NCI-H2081 treated with DMSO at 0.1 percent for 48 hours (cell line): ENCODE measurements at regions not wholly inside any gene's neighbourhood (a gene's known extent, or its start where the extent isn't known, plus 50 kb on each side); places are given as distances from the start of the nearest gene placed in this dataset.

Source experiments
- DNase-seq: peaks from one replicate; lab custom pipeline; 2025; lab: John Stamatoyannopoulos, UW

DNA sequence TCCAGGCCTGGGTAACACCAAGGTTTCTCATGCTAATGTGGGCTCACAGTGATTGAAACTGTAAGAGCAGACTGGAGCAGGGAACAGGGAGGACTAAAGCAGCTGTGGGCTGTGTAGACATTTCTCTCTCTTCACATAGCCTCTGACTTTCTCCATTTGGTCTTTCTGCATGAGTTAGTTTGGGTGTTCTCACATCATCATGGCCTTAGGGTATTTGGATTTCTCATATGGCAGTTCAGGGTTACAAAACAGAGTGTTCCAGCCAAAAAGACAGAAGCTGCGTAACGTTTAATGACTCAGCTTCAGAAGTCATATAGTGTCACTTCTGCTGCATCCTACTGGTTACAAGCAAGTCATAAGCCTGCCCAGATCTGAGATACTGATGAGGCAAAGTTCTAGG, 52.0 kb upstream of the OSBPL8 start:
- DNase-seq, result no peak

- DNase-seq, result no peak
Measured at GRCh38 chr12:76614364-76614763, 54.8 kb upstream of the OSBPL8 start.

DNA sequence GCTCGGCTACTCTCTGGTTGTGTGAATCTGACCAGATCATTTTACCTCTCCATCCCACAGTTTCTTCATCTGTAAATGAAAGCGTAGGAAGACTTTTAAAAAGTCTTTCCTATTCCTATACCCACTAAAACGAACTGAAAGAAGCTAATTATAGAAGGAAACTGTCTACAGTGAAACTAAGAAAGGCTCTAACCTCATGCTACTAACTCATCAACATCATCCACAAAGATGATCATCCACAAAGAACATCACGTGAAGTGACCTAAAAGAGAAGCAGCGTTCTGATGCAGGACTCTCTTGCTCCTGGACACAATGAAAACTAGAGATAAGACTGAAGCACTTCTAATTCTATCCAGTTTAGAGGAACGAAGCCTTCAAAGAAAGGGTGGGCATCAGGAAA, 58.5 kb upstream of the OSBPL8 start:
- DNase-seq, result no peak

DNA sequence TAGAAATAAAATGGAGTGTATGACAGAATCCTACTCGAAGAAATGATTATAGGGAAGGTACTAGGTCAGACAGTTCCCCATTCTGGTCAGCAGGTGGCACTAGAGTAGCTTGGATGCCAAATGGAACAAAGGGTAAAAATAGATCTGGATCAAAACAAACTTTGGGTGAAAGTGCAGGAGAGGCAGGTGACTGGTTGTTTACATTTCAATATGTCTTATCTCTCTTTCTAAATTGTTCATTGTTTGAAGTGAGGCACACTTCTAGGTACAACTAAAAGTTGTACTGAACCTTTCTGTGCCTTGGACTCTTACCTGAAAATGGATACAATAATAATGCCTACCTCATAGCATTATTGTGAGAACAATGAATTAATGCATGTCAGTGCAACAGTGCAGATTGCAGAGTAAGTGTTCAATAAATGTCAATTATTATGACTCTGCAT, 62.0 kb upstream of the OSBPL8 start:
- DNase-seq, result peak; percentile 47

DNA sequence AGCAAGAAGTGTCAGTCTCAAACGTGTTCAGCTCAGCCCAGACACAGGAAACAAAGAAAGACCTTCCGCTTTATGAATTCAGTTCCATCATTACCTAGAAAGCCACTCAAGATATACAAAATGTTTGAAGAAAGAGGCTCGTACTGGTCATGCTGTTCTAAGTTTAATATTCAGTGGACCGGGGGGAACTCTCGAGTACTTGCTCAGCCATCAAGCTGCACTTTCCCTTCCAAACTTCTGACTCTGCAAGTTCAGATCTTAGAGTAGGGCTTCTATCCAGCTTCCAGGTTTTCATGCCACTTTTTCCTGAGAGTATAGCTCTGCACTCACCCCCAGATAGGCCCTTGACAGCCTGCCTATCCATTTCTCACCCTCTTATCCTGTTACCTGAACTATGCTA, 62.8 kb upstream of the OSBPL8 start:
- no peak for DNase-seq

DNA sequence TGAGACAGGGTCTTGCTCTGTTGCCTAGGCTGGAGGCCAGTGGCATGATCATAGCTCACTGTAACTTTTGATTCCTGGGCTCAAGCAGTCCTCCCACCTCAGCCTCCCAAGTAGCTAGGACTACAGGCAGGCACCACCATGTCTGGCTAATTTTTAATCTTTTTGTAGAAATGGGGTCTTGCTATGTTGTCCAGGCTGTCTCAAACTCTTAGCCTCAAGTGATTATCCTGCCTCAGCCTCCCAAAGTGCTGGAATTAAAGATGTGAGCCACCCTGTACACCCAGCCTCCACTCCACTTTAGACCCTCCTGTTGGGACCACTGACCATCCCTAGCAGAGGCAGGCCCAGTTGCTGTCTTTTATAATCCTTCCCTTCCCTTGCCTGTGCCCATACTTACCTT, 63.3 kb upstream of the OSBPL8 start:
- DNase-seq, result no peak

DNA sequence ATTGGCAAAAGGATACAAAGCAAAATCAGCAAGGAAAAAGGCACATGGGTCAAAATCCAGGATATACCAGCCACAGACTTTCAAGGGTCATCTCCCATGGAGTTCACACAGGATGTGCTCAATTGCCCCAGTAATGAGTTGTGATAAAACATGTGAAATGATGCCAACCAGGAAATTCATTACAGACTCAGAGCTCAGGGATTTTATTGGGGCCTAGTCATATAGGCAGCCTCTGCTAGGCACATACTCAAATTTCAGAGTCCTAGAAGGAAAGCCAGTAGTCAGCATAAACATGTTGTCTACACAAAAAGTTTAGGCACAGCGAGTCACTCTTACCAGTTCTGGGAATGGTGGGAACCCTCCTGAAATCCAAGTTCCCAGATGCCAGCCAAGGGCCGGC, 64.4 kb upstream of the OSBPL8 start:
- DNase-seq, result no peak

GRCh38 chr12:76627346-76628135, 68.0 kb upstream of the OSBPL8 start:
- no peak for DNase-seq

- no peak for DNase-seq
Measured at GRCh38 chr12:76628745-76629144, 69.2 kb upstream of the OSBPL8 start.

GRCh38 chr12:76631741-76632140, 72.2 kb upstream of the OSBPL8 start:
- DNase-seq, result no peak

GRCh38 chr12:76633415-76633814, 73.8 kb upstream of the OSBPL8 start:
- DNase-seq, result no peak

DNA sequence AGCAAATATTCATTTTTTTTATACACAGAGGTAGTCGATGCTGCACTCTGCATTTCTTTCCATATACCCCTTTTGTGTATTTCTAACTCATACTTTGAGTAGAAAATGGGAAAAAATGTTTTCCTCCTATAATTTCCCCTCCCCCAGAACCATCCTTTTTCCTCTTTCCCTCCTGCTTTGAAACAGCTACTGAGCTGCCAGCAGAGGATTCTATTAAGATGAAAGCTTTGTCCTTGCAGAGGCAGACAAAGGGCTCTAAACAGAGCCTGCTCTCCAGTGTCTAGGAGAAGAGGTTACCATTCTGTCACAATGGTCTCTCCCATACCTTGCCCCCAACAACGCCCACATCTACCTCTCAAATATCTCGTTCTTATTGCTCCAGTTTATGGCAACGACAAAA, 74.6 kb upstream of the OSBPL8 start:
- DNase-seq, result no peak

GRCh38 chr12:76636121-76636692, 76.6 kb upstream of the OSBPL8 start:
- DNase-seq, result no peak

DNA sequence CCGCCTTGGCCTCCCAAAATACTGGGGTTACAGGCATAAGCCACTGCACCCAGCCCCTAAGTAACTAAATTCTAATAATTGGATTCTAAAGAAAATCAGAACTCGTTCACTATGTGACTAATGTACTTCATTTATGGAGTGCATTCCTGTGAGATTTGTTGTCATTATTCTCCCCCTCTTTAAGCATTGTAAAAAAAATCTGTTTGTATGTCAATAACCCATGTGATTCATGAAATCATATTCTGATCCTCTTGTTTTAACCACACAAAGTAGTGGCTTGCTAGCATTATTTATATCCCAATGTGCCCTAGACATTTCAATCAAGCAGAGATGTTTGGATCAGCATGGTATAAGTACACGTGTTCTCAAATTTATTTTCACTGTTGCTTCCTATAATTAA, 78.2 kb upstream of the OSBPL8 start:
- DNase-seq, result no peak

DNA sequence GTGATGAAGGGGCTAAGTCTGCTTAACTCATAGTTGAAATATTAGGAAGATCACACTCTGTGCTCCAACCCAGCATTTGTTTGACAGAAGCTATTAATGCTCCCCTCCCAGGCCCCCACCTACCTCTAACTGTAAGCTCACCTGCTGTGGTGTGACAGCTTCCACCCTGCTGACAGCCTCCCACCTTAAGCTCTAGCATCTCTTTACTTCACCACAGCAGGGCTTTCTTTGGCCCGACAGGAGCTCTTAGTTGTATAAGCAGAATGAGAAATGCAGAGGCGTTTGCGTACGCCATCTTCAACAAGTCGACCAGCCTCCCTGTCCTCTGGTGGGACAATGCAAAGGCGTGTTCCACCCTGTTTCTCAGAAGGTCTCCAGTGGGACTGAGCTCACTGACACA, 80.1 kb upstream of the OSBPL8 start:
- DNase-seq, result no peak

DNA sequence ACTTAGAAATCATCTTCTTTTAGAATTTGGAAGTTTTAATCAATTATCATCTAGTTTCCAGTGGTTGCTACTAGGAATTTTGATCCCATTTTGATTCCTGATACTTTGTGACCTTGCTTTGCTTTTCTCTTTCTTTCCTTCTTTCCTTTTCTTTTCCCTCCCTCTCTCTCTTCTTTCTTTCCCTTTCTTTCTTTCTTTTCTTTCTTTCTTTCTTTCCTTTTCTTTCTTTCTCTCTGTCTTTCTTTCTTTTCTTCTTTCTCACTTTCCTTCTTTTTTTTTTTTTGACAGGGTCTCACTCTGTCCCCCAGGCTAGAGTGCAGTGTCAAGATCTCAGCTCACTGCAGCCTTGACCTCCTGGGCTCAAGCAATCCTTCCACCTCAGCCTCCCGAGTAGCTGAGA, 81.5 kb upstream of the OSBPL8 start:
- DNase-seq, result no peak

- DNase-seq, result no peak
Measured at GRCh38 chr12:76641961-76642360, 82.4 kb upstream of the OSBPL8 start.

DNA sequence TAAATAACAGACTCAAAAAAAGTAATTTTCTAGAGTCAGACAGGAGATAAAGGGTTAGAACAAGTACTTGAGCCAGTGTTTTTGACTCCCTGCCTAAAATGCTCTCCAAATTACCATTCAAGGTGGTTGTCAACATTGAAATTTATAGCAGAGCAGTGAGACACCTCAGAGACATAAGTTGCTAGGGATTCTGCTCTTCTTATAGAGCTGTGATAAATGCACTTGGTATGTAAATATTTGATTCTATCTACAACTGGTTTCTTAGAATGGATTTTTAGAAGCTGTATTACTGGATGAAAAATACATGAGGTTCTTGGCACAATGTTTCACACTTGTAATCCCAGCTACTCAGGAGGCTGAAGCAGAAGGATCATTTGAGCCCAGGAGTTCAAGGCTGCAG, 83.9 kb upstream of the OSBPL8 start:
- no peak for DNase-seq

DNA sequence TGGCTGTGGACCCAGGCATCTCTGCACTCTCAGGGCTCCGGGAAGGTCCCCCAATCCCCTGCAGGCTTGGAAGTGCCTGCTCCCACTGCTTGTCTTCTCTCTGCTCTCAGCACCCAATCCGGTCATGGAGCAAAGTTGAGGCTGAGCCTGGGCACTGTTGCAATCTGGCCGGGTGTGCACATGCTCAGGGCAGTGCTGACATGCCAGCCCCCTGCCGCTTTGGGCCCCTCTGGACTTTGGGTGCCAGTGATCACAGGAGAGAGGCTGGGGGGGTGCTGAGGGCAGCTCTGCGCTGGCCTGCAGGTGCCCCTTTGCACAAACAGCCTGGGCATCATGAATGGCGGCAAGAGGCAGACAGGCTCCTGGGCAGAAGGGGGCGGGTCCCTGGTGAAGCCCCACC, 85.4 kb upstream of the OSBPL8 start:
- no peak for DNase-seq

- no peak for DNase-seq
Measured at GRCh38 chr12:76645934-76646333, 86.4 kb upstream of the OSBPL8 start.

GRCh38 chr12:76646366-76646765, 86.8 kb upstream of the OSBPL8 start:
- DNase-seq, result no peak

DNA sequence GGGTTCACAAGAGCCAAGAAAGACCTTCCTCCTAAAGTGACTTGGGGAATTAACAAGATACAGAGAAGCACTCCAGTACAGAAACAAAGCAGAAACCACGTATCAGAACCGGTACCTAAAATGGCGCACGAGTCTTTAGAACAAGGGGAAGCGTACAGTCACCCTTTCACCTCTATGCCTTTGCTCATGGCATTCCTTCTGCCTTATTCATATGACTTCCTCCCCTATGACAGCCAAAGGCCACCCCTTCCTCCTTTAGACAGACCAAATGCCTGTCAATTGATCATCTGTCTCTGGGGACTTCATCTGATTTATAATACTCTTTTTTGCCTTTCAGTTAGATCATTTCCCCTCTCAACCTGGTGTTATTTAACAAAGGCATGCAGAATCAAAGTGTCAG, 89.5 kb upstream of the OSBPL8 start:
- DNase-seq, result no peak

GRCh38 chr12:76652402-76652801, 92.8 kb upstream of the OSBPL8 start:
- no peak for DNase-seq

DNA sequence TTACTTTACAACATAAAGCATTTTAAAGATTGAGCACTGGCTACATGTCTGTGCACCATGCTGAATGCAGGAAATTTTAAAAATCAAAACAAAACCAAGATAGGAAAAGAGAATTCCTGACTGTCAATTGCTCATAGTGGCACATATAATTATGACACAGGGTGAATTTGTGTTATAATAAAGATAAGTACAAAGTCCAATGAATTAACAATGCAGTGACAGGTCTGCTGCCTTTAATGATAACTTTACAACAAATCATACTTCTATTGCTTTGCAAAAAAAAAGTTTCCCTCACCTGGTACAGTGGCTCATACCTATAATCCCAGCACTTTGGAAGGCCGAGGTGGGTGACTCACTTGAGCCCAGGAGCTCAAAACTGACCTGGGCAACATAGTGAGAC, 93.8 kb upstream of the OSBPL8 start:
- DNase-seq, result no peak
